ENCODE measurements at regions not wholly inside any gene's neighbourhood (a gene's known extent, or its start where the extent isn't known, plus 50 kb on each side); places are given as distances from the start of the nearest gene placed in this dataset.
"Not testable (repeated sequence)": the region's sequence is repeated elsewhere in the genome, so short reads cannot be mapped to it uniquely, and the experiment has no call there.

GRCh38 chr1:41976671-41977070 lies 57.9 kb upstream of the HIVEP3 start:
- no peak for ATAC-seq
- Histone ChIP-seq H3K27ac (no peak overlapping the region), H3K36me3 (no peaks in the 10 kb centered on the region), H3K9me3 (no peaks in the 10 kb centered on the region), H3K27me3 (no peaks in the 10 kb centered on the region), H3K4me3 (no peak overlapping the region), H3K4me1 (no peaks in the 10 kb centered on the region)
- 81 to 90% methylated on average over 6 to 7 of the region's 7 CpGs for WGBS, 2 donors (ENCODE audit: low coverage in 1 of 2)
- TF ChIP-seq CTCF (IDR thresholded peaks at IDR 0.05) (no peak), POLR2AphosphoS5 (IDR thresholded peaks at IDR 0.05) (no peak), EP300 (IDR thresholded peaks at IDR 0.05) (no peak), POLR2A (IDR thresholded peaks at IDR 0.05) (no peak)

DNA sequence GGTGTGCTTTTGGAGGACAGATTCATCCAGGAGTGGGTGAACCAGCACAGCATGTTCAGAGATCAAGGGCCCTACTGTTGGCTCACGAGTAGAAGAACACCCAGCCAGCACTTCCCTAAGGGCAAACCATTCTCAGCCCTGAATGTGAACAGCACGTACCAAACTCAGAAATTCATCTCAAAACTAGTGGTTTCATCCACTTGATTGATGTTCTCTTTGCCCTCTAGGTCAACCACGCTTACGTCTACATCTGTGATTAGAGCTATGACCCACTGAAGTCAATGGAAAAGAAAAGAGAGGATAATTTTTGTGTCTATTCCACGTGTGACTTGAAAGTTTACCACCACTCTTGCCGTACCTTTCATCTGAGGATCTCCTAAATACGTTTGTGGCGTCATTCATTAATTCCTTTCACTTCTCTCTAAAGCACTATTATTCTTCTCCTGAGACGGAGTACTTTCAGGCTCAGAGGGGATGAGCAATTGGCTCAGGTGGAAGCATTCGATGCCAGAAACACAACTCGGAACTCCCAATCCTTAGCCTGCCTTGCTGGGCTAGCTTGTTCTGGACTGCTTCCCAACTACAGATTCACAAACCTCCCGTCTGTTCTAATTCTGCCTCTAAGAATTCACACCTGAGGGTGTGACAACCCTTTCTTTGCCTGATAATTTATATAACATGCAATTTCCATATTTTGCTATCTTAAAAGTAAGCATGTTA lies 57.3 kb upstream of the HIVEP3 start:
- no peak for ATAC-seq
- Histone ChIP-seq H3K4me1 (no peaks in the 10 kb centered on the region), H3K9me3 (no peaks in the 10 kb centered on the region), H3K27me3 (no peaks in the 10 kb centered on the region), H3K4me3 (no peak overlapping the region), H3K27ac (no peak overlapping the region), H3K36me3 (no peaks in the 10 kb centered on the region)
- WGBS, 2 donors (ENCODE audit: low coverage in 1 of 2), result 75 to 78% methylated on average over 7 to 12 of the region's 12 CpGs
- TF ChIP-seq POLR2AphosphoS5 (IDR thresholded peaks at IDR 0.05), result no peak
- TF ChIP-seq POLR2A (IDR thresholded peaks at IDR 0.05), result no peak
- no peak for TF ChIP-seq EP300 (IDR thresholded peaks at IDR 0.05)
- no peak for TF ChIP-seq CTCF (IDR thresholded peaks at IDR 0.05)

DNA sequence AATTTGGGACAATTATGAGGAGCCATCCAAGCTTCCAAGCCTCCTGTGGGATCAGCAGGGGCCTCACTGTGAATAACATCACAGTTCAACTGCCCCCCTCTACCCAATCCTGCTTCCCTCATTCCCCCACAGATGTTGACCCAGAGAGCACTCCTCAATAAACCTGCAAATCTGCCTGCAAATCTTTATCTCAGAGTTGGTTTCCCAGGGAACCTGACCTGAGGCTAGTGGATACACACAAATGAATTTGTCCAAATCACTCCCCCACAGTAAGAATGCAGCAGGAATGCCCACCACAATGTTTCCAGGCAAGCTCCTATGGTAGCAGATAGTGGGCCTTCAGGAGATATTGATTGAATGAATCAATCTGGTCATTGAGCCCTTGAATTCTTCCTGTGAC lies 56.4 kb upstream of the HIVEP3 start:
- no peak overlapping the region for H3K27ac ChIP-seq
- ATAC-seq, result no peak
- H3K9me3 ChIP-seq, result no peaks in the 10 kb centered on the region
- H3K36me3 ChIP-seq, result no peaks in the 10 kb centered on the region
- TF ChIP-seq POLR2AphosphoS5 (IDR thresholded peaks at IDR 0.05), result no peak
- TF ChIP-seq CTCF (IDR thresholded peaks at IDR 0.05), result no peak
- no peak for TF ChIP-seq EP300 (IDR thresholded peaks at IDR 0.05)
- TF ChIP-seq POLR2A (IDR thresholded peaks at IDR 0.05), result no peak
- H3K4me1 ChIP-seq, result no peaks in the 10 kb centered on the region
- H3K27me3 ChIP-seq, result no peaks in the 10 kb centered on the region
- no peak overlapping the region for H3K4me3 ChIP-seq

DNA sequence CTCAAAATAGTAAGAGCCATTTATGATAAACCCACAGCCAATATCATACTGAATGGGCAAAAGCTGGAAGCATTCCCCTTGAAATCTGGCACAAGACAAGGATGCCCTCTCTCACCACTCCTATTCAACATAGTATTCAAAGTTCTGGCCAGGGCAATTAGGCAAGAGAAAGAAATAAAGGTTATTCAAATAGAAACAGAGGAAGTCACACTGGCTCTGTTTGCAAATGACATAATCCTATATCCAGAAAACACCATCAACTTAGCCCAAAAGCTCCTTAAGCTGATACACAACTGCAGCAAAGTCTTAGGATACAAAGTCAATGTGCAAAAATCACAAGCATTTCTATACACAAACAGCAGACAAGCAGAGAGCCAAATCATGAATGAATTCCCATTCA lies 49.8 kb upstream of the HIVEP3 start:
- H3K9me3 ChIP-seq, result peaks cover 0 to 26% (median 0%) of the 10 kb centered on the region in 3 donors
- not testable (repeated sequence) for ATAC-seq, H3K4me3 ChIP-seq, H3K36me3 ChIP-seq, H3K27me3 ChIP-seq, H3K4me1 ChIP-seq, H3K27ac ChIP-seq
